Panc1 (cell line): ENCODE measurements at regions not wholly inside any gene's neighbourhood (a gene's known extent, or its start where the extent isn't known, plus 50 kb on each side); places are given as distances from the start of the nearest gene placed in this dataset.

Experiments
- ATAC-seq: fragments of 200-7000 bp; cut with Tn5 transposase; 2 replicates; pipeline ENCODE4 v1.9.1; 2020; ENCODE audit warnings: mild to moderate bottlenecking, moderate library complexity
- BruUV-seq: library from RNA; stranded (reverse); fragments of 400-500 nt; replicated peaks from 2 replicates; lab custom pipeline; 2021; lab: Mats Ljungman, UMichigan
- CTCF ChIA-PET: fragments of 300-600 bp; sonication (Branson Sonifier 250); formaldehyde crosslinking; loops from one replicate; lab custom pipeline; 2022; ENCODE audit warnings: antibody characterized with exemption; lab: Charles Lee
- POLR2A ChIA-PET: fragments of 300-600 bp; sonication (Branson Sonifier 250); formaldehyde crosslinking; loops from one replicate; lab custom pipeline; 2022; ENCODE audit warnings: antibody characterized with exemption; lab: Charles Lee
- DNase-seq: peaks from one replicate; pipeline ENCODE4 v3.0.0-alpha.2; 2010; ENCODE audit warnings: low read depth, low spot score
- H3K27ac ChIP-seq: 2 replicates; pipeline ENCODE4 v1.5.1; 2011; ENCODE audit warnings: mild to moderate bottlenecking, low read length, inconsistent platforms
- H3K27me3 ChIP-seq: fragments of 200-500 bp; sonication (Bioruptor generic); 2 replicates; pipeline ENCODE4 v1.6.0; 2014; ENCODE audit warnings: low read length, inconsistent platforms; ENCODE audit not compliant: control insufficient read depth, insufficient read depth
- H3K36me3 ChIP-seq: fragments of 200-500 bp; sonication (Bioruptor generic); 2 replicates; pipeline ENCODE4 v1.5.1; 2014; ENCODE audit warnings: inconsistent platforms, mild to moderate bottlenecking, low read length, moderate library complexity; ENCODE audit not compliant: control insufficient read depth, insufficient read depth
- H3K4me1 ChIP-seq: 2 replicates; pipeline ENCODE4 v1.5.1; 2011; ENCODE audit warnings: inconsistent platforms, mild to moderate bottlenecking, low read length, moderate library complexity; ENCODE audit not compliant: control insufficient read depth, insufficient read depth
- H3K4me3 ChIP-seq, 2 experiments: 2 replicates each; pipeline ENCODE4 v1.5.1; 2011 to 2012; ENCODE audit warnings: low read depth in 2 of 2, low read length in 2 of 2, mild to moderate bottlenecking in 2 of 2, inconsistent platforms in 1 of 2, moderate library complexity in 1 of 2
- H3K9me3 ChIP-seq: fragments of 200-500 bp; sonication (Bioruptor generic); 2 replicates; pipeline ENCODE4 v1.5.1; 2014; ENCODE audit warnings: low read depth, mild to moderate bottlenecking, inconsistent platforms, low read length, moderate library complexity; ENCODE audit not compliant: control insufficient read depth, insufficient read depth
- POLR2AphosphoS5 ChIP-seq: IDR thresholded peaks from 2 replicates; pipeline ENCODE4 v1.6.1; 2012; ENCODE audit warnings: mild to moderate bottlenecking, low read depth, low read length, moderate library complexity
- SIN3A ChIP-seq: IDR thresholded peaks from 2 replicates; pipeline ENCODE4 v1.6.1; 2012; ENCODE audit warnings: low read depth, mild to moderate bottlenecking, low read length, moderate library complexity, borderline replicate concordance; ENCODE audit not compliant: insufficient read depth
- TCF7L2 ChIP-seq: IDR thresholded peaks from 2 replicates; pipeline ENCODE4 v1.6.1; 2011; ENCODE audit warnings: mild to moderate bottlenecking, low read depth, low read length, inconsistent platforms
- in situ Hi-C: cut with HindIII; loops from 2 replicates; pipeline ENCODE4 v1.10.0; 2016; ENCODE audit warnings: low sequenced_read_pairs, low pct_unique_long_range_greater_than_20kb
- intact Hi-C: fragments of 100-400 bp; cut with micrococcal nuclease; formaldehyde crosslinking; loops from one replicate; pipeline ENCODE4 v1.10.0; 2022; ENCODE audit not compliant: unreplicated experiment
- TF ChIP-seq, protein P1 (sequence below), 2 experiments: IDR thresholded peaks; 2 replicates each; pipeline ENCODE4 v1.6.1; 2011 to 2012; ENCODE audit warnings: low read depth in 2 of 2, control low read depth in 1 of 2, low read length in 1 of 2, mild to moderate bottlenecking in 1 of 2, moderate library complexity in 1 of 2; ENCODE audit not compliant: insufficient read depth in 1 of 2
- TF ChIP-seq, protein P2 (sequence below): fragments of 450-650 bp; IDR thresholded peaks from 2 replicates; pipeline ENCODE4 v1.5.1; 2017; ENCODE audit warnings: mild to moderate bottlenecking

DNA sequence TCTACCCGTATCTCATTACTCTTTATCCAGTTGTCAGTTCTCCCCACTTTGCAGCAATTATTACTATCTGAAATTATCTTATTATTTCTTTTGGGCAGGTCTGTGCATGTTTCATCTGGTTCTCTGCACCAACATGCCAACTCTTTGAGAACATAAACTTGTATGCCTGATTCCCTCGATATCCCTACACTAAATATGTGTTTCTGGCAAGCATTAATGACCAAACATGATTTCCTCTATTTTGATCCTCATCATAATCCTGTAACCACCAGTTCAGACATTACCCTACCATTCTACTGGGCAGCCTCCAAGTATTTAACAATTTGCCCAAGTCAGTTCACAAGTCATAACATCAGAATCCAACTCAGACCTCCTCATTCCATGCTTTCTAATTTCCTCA lies 426.1 kb downstream of the FOXO1 start:
- ChIA-PET POLR2A (no interaction called here), CTCF (no interaction called here)
- ATAC-seq (no peak), DNase-seq (no peak)
- Histone ChIP-seq H3K9me3 (no peaks in the 10 kb centered on the region), H3K4me3 (no peak overlapping the region), H3K27me3 (no peaks in the 10 kb centered on the region), H3K4me1 (no peaks in the 10 kb centered on the region), H3K27ac (no peak overlapping the region), H3K36me3 (no peaks in the 10 kb centered on the region)
- in situ Hi-C loops (no loop called here), intact Hi-C loops (no loop called here)
- BruUV-seq: no TSS peak
- TF ChIP-seq POLR2AphosphoS5 (no peak), SIN3A (no peak), TCF7L2 (no peak)
- TF ChIP-seq, protein P1, sequence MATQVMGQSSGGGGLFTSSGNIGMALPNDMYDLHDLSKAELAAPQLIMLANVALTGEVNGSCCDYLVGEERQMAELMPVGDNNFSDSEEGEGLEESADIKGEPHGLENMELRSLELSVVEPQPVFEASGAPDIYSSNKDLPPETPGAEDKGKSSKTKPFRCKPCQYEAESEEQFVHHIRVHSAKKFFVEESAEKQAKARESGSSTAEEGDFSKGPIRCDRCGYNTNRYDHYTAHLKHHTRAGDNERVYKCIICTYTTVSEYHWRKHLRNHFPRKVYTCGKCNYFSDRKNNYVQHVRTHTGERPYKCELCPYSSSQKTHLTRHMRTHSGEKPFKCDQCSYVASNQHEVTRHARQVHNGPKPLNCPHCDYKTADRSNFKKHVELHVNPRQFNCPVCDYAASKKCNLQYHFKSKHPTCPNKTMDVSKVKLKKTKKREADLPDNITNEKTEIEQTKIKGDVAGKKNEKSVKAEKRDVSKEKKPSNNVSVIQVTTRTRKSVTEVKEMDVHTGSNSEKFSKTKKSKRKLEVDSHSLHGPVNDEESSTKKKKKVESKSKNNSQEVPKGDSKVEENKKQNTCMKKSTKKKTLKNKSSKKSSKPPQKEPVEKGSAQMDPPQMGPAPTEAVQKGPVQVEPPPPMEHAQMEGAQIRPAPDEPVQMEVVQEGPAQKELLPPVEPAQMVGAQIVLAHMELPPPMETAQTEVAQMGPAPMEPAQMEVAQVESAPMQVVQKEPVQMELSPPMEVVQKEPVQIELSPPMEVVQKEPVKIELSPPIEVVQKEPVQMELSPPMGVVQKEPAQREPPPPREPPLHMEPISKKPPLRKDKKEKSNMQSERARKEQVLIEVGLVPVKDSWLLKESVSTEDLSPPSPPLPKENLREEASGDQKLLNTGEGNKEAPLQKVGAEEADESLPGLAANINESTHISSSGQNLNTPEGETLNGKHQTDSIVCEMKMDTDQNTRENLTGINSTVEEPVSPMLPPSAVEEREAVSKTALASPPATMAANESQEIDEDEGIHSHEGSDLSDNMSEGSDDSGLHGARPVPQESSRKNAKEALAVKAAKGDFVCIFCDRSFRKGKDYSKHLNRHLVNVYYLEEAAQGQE (IDR thresholded peaks at IDR 0.05; ENCODE audit: insufficient read depth in 1 of 2, low read depth in 2 of 2, low read length in 1 of 2): no peak
- TF ChIP-seq, protein P2, sequence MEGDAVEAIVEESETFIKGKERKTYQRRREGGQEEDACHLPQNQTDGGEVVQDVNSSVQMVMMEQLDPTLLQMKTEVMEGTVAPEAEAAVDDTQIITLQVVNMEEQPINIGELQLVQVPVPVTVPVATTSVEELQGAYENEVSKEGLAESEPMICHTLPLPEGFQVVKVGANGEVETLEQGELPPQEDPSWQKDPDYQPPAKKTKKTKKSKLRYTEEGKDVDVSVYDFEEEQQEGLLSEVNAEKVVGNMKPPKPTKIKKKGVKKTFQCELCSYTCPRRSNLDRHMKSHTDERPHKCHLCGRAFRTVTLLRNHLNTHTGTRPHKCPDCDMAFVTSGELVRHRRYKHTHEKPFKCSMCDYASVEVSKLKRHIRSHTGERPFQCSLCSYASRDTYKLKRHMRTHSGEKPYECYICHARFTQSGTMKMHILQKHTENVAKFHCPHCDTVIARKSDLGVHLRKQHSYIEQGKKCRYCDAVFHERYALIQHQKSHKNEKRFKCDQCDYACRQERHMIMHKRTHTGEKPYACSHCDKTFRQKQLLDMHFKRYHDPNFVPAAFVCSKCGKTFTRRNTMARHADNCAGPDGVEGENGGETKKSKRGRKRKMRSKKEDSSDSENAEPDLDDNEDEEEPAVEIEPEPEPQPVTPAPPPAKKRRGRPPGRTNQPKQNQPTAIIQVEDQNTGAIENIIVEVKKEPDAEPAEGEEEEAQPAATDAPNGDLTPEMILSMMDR: no peak

DNA sequence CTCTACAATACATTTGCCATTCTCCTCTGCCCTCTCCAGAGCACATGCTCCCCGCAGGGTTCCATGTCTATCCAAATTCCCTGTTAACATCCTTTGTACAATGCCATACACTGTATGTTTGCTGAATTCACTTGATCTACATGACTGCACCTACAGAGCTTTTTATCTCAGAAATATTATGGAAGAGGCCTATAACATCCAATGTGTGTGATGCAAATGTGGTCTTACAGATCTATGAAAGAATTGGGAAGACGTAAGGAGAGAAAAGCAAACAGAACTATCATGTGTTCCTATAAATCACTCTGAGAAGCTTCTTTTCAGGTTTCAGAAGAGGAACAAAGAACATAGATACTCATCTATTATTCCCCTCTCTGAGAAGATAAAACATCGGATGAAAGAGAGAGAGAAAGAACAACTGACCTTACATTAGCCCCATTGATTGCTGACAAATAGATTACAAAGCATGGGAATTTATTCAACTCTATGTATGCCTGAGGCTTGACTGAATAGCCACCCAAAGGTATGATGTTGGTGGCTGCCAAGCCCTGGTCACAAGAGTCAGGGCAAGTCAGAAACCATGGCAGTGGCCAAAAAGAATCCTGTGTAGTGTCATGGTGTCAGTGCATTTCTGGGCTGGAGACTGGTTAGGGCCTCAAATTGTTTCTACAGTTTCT lies 425.2 kb downstream of the FOXO1 start:
- no peaks in the 10 kb centered on the region for H3K27me3 ChIP-seq
- H3K4me3 ChIP-seq: no peak overlapping the region
- no TSS peak for BruUV-seq
- H3K27ac ChIP-seq: no peak overlapping the region
- in situ Hi-C loops (no loop called here), intact Hi-C loops (no loop called here)
- ChIA-PET POLR2A (no interaction called here), CTCF (no interaction called here)
- no peaks in the 10 kb centered on the region for H3K4me1 ChIP-seq
- H3K9me3 ChIP-seq: no peaks in the 10 kb centered on the region
- no peaks in the 10 kb centered on the region for H3K36me3 ChIP-seq
- DNase-seq: no peak
- ATAC-seq: no peak
- TF ChIP-seq SIN3A: no peak
- TF ChIP-seq, protein P2: no peak
- no peak for TF ChIP-seq POLR2AphosphoS5
- TF ChIP-seq, protein P1 (IDR thresholded peaks at IDR 0.05; ENCODE audit: insufficient read depth in 1 of 2, low read depth in 2 of 2, low read length in 1 of 2): no peak
- TF ChIP-seq TCF7L2: no peak
